Mesenchymal stem cell (in vitro differentiated cells and primary cell): ENCODE measurements at regions not wholly inside any gene's neighbourhood (a gene's known extent, or its start where the extent isn't known, plus 50 kb on each side); places are given as distances from the start of the nearest gene placed in this dataset.

Source experiments
- DNase-seq: peaks from one replicate; pipeline ENCODE4 v3.0.0-alpha.2; 2013
- H2AFZ ChIP-seq: one replicate; pipeline ENCODE4 v1.6.1; 2013; ENCODE audit warnings: low read depth, mild to moderate bottlenecking, control low read depth, inconsistent platforms, low read length, moderate library complexity
- H2AK5ac ChIP-seq: 2 replicates; pipeline ENCODE4 v1.6.1; 2013; ENCODE audit warnings: low read length, moderate library complexity, mild to moderate bottlenecking, inconsistent platforms; ENCODE audit not compliant: severe bottlenecking
- H2BK120ac ChIP-seq: one replicate; pipeline ENCODE4 v1.6.1; 2013; ENCODE audit warnings: low read depth, mild to moderate bottlenecking, inconsistent platforms, low read length, moderate library complexity
- H2BK12ac ChIP-seq, 2 experiments: one replicate each; pipeline ENCODE4 v1.6.1; 2013; ENCODE audit warnings: inconsistent platforms in 2 of 2, low read length in 2 of 2, mild to moderate bottlenecking in 2 of 2, moderate library complexity in 2 of 2, control low read depth in 1 of 2
- H2BK15ac ChIP-seq: one replicate; pipeline ENCODE4 v1.6.1; 2013; ENCODE audit warnings: mild to moderate bottlenecking, low read depth, inconsistent platforms; ENCODE audit not compliant: poor library complexity, severe bottlenecking
- H2BK5ac ChIP-seq: 2 replicates; pipeline ENCODE4 v1.6.1; 2013; ENCODE audit warnings: low read depth, mild to moderate bottlenecking, low read length, control low read depth, inconsistent platforms; ENCODE audit not compliant: poor library complexity, severe bottlenecking
- H3K14ac ChIP-seq, 2 experiments: one replicate each; pipeline ENCODE4 v1.6.1; 2013; ENCODE audit warnings: inconsistent platforms in 2 of 2, low read length in 2 of 2, control low read depth in 1 of 2, mild to moderate bottlenecking in 1 of 2, moderate library complexity in 1 of 2
- H3K18ac ChIP-seq, 2 experiments: one replicate each; pipeline ENCODE4 v1.6.1; 2013; ENCODE audit warnings: inconsistent platforms in 2 of 2, low read length in 2 of 2, control low read depth in 1 of 2, low read depth in 1 of 2, mild to moderate bottlenecking in 1 of 2
- H3K23ac ChIP-seq, 2 experiments: one replicate each; pipeline ENCODE4 v1.6.1; 2013; ENCODE audit warnings: inconsistent platforms in 2 of 2, low read length in 2 of 2, mild to moderate bottlenecking in 2 of 2, moderate library complexity in 2 of 2, control low read depth in 1 of 2
- H3K27ac ChIP-seq: 2 replicates; pipeline ENCODE4 v1.5.1; 2013; ENCODE audit warnings: mild to moderate bottlenecking, moderate library complexity, low read length, control low read depth, inconsistent platforms; ENCODE audit not compliant: poor library complexity, severe bottlenecking
- H3K27me3 ChIP-seq, 2 experiments: 2 replicates each; pipeline versions ENCODE4 v1.6.1 to v1.7.0; 2013; ENCODE audit warnings: low read length in 2 of 2, mild to moderate bottlenecking in 2 of 2, moderate library complexity in 2 of 2, control low read depth in 1 of 2, inconsistent platforms in 1 of 2; ENCODE audit not compliant: control insufficient read depth in 1 of 2, insufficient read depth in 1 of 2
- H3K36me3 ChIP-seq, 2 experiments: 2 replicates each; pipeline versions ENCODE4 v1.6.1 to v1.7.0; 2013; ENCODE audit warnings: low read length in 2 of 2, control low read depth in 1 of 2, inconsistent platforms in 1 of 2, low read depth in 1 of 2, mild to moderate bottlenecking in 1 of 2; ENCODE audit not compliant: insufficient read depth in 2 of 2, control insufficient read depth in 1 of 2
- H3K4ac ChIP-seq, 2 experiments: one replicate each; pipeline ENCODE4 v1.6.1; 2013; ENCODE audit warnings: inconsistent platforms in 2 of 2, low read length in 2 of 2, mild to moderate bottlenecking in 2 of 2, moderate library complexity in 2 of 2, control low read depth in 1 of 2, low read depth in 1 of 2
- H3K4me1 ChIP-seq: 2 replicates; pipeline ENCODE4 v1.6.1; 2013; ENCODE audit warnings: low read depth, low read length, control low read depth; ENCODE audit not compliant: control insufficient read depth, insufficient read depth
- H3K4me2 ChIP-seq: 2 replicates; pipeline ENCODE4 v1.6.1; 2013; ENCODE audit warnings: low read length, mild to moderate bottlenecking, inconsistent platforms; ENCODE audit not compliant: poor library complexity, severe bottlenecking
- H3K4me3 ChIP-seq, 2 experiments: 2 replicates each; pipeline versions ENCODE4 v1.5.1 to v1.7.0; 2013; ENCODE audit warnings: low read length in 2 of 2, mild to moderate bottlenecking in 2 of 2, control low read depth in 1 of 2, low read depth in 1 of 2; ENCODE audit not compliant: insufficient read depth in 1 of 2
- H3K79me1 ChIP-seq: replicated peaks from 2 replicates; pipeline ENCODE4 v1.6.1; 2013; ENCODE audit warnings: mild to moderate bottlenecking, control low read depth, low read length, inconsistent platforms; ENCODE audit not compliant: poor library complexity, severe bottlenecking
- H3K9ac ChIP-seq: 2 replicates; pipeline ENCODE4 v1.7.0; 2013; ENCODE audit warnings: mild to moderate bottlenecking, low read length, moderate library complexity
- H3K9me3 ChIP-seq: 2 replicates; pipeline ENCODE4 v1.7.0; 2013; ENCODE audit warnings: mild to moderate bottlenecking, low read length; ENCODE audit not compliant: control insufficient read depth
- H4K8ac ChIP-seq: one replicate; pipeline ENCODE4 v1.6.1; 2013; ENCODE audit warnings: inconsistent platforms, mild to moderate bottlenecking, low read length, moderate library complexity
- H4K91ac ChIP-seq: one replicate; pipeline ENCODE4 v1.6.1; 2013; ENCODE audit warnings: mild to moderate bottlenecking, low read length, inconsistent platforms
- WGBS: methylation state at CpG from one replicate; pipeline ENCODE4 v1.1.7; 2013; ENCODE audit warnings: mixed read lengths; 5-methylcytosine and 5-hydroxymethylcytosine counted together

- Histone ChIP-seq H3K18ac (no peak overlapping the region), H4K8ac (no peak overlapping the region), H3K27ac (no peak overlapping the region), H2AK5ac (no peak overlapping the region), H3K14ac (no peak overlapping the region), H3K4me1 (no peaks in the 10 kb centered on the region), H3K9me3 (no peaks in the 10 kb centered on the region), H2BK120ac (no peak overlapping the region), H3K4ac (no peak overlapping the region), H3K9ac (no peak overlapping the region), H3K4me2 (no peak overlapping the region), H3K27me3 (no peaks in the 10 kb centered on the region), H3K4me3 (no peak overlapping the region), H3K36me3 (no peaks in the 10 kb centered on the region), H3K79me1 (no peaks in the 10 kb centered on the region), H2BK15ac (no peak overlapping the region), H2AFZ (no peak overlapping the region), H2BK5ac (no peak overlapping the region), H3K23ac (no peak overlapping the region), H2BK12ac (no peak overlapping the region), H4K91ac (no peak overlapping the region)
- DNase-seq = peak; percentile 15
Observed at GRCh38 chr4:147122685-147123084, 177.0 kb upstream of the TTC29 start.

- Histone ChIP-seq H3K36me3 (no peaks in the 10 kb centered on the region), H2BK12ac (no peak overlapping the region), H3K4me2 (no peak overlapping the region), H3K4me3 (no peak overlapping the region), H2AK5ac (no peak overlapping the region), H3K27me3 (no peaks in the 10 kb centered on the region), H3K18ac (no peak overlapping the region), H3K4ac (no peak overlapping the region), H3K14ac (no peak overlapping the region), H3K9me3 (no peaks in the 10 kb centered on the region), H2BK5ac (no peak overlapping the region), H4K91ac (no peak overlapping the region), H3K4me1 (no peaks in the 10 kb centered on the region), H2BK15ac (no peak overlapping the region), H3K23ac (no peak overlapping the region), H2AFZ (no peak overlapping the region), H3K79me1 (no peaks in the 10 kb centered on the region), H3K9ac (no peak overlapping the region), H3K27ac (no peak overlapping the region), H2BK120ac (no peak overlapping the region), H4K8ac (no peak overlapping the region)
- peak; percentile 34 for DNase-seq
- no CpG with 5 or more reads among the region's 1 CpG for WGBS
Observed at GRCh38 chr4:147123146-147123545, 177.5 kb upstream of the TTC29 start.

- no peaks in the 10 kb centered on the region for H3K36me3 ChIP-seq
- no peak overlapping the region for H3K14ac ChIP-seq
- DNase-seq = no peak
- H4K8ac ChIP-seq = no peak overlapping the region
- no peak overlapping the region for H3K4ac ChIP-seq
- H2AK5ac ChIP-seq = no peak overlapping the region
- no peak overlapping the region for H3K18ac ChIP-seq
- H3K4me3 ChIP-seq = no peak overlapping the region
- H2BK12ac ChIP-seq = no peak overlapping the region
- H3K23ac ChIP-seq = no peak overlapping the region
- H3K9me3 ChIP-seq = no peaks in the 10 kb centered on the region
- no peak overlapping the region for H4K91ac ChIP-seq
- H2AFZ ChIP-seq = no peak overlapping the region
- H3K27me3 ChIP-seq = no peaks in the 10 kb centered on the region
- no peak overlapping the region for H3K4me2 ChIP-seq
- no peaks in the 10 kb centered on the region for H3K4me1 ChIP-seq
- WGBS = no CpG with 5 or more reads among the region's 1 CpG
- H3K27ac ChIP-seq = no peak overlapping the region
- H3K9ac ChIP-seq = no peak overlapping the region
- H2BK15ac ChIP-seq = no peak overlapping the region
- no peak overlapping the region for H2BK120ac ChIP-seq
- no peak overlapping the region for H2BK5ac ChIP-seq
- no peaks in the 10 kb centered on the region for H3K79me1 ChIP-seq
Observed at GRCh38 chr4:147128787-147129186, 183.1 kb upstream of the TTC29 start.

- Histone ChIP-seq H3K4me1 (no peaks in the 10 kb centered on the region), H3K4me2 (no peak overlapping the region), H2BK5ac (no peak overlapping the region), H2AFZ (no peak overlapping the region), H3K9ac (no peak overlapping the region), H2BK120ac (no peak overlapping the region), H3K36me3 (no peaks in the 10 kb centered on the region), H3K4ac (no peak overlapping the region), H3K4me3 (no peak overlapping the region), H3K79me1 (no peaks in the 10 kb centered on the region), H3K18ac (no peak overlapping the region), H3K14ac (no peak overlapping the region), H4K8ac (no peak overlapping the region), H4K91ac (no peak overlapping the region), H2AK5ac (no peak overlapping the region), H3K27ac (no peak overlapping the region), H3K27me3 (no peaks in the 10 kb centered on the region), H2BK15ac (no peak overlapping the region), H3K23ac (no peak overlapping the region), H3K9me3 (no peaks in the 10 kb centered on the region), H2BK12ac (no peak overlapping the region)
- WGBS = 74% methylated on average over 1 of the region's 2 CpGs
- no peak for DNase-seq
Observed at GRCh38 chr4:147129687-147130086, 184.0 kb upstream of the TTC29 start.
